SK-N-SH (cell line): ENCODE measurements at regions not wholly inside any gene's neighbourhood (a gene's known extent, or its start where the extent isn't known, plus 50 kb on each side); places are given as distances from the start of the nearest gene placed in this dataset.

ENCODE experiments used
- CTCF ChIP-seq: fragments of 200-600 bp; sonication (generic); IDR thresholded peaks from 2 replicates; pipeline ENCODE4 v1.6.1; 2017; ENCODE audit warnings: antibody characterized with exemption, mild to moderate bottlenecking, moderate library complexity
- JUND ChIP-seq: IDR thresholded peaks from 2 replicates; pipeline ENCODE4 v1.4.0; 2012
- MAX ChIP-seq: IDR thresholded peaks from 2 replicates; pipeline ENCODE4 v1.4.0; 2012; ENCODE audit warnings: low read depth
- RAD21 ChIP-seq: IDR thresholded peaks from 2 replicates; pipeline ENCODE4 v1.6.1; 2012; ENCODE audit warnings: mild to moderate bottlenecking, low read length

- TF ChIP-seq CTCF (no peak), MAX (no peak), JUND (no peak), RAD21 (no peak)
Measured at GRCh38 chr7:101733713-101734475, 83.5 kb upstream of the CUX1 start.
